Activated naive CD4-positive, alpha-beta T cell treated with anti-CD3 and anti-CD28 coated beads for 36 hours (primary cell): ENCODE measurements at regions not wholly inside any gene's neighbourhood (a gene's known extent, or its start where the extent isn't known, plus 50 kb on each side); places are given as distances from the start of the nearest gene placed in this dataset.

Experiments used
- CTCF ChIA-PET: fragments of 350-600 bp; sonication (Branson Sonifier 250); formaldehyde crosslinking; loops from one replicate; lab custom pipeline; 2021; ENCODE audit warnings: antibody characterized with exemption; lab: Charles Lee
- DNase-seq: peaks from one replicate; pipeline ENCODE4 v3.0.0-alpha.2; 2020
- H3K27ac Mint-ChIP-seq: one replicate; pipeline ENCODE4 v1.8.0; 2021; ENCODE audit warnings: mild to moderate bottlenecking, mixed read lengths
- H3K27me3 Mint-ChIP-seq: one replicate; pipeline ENCODE4 v1.8.0; 2021; ENCODE audit warnings: low read depth, mixed read lengths
- H3K36me3 Mint-ChIP-seq: one replicate; pipeline ENCODE4 v1.8.0; 2021; ENCODE audit warnings: low read depth, mixed read lengths
- H3K4me1 Mint-ChIP-seq: one replicate; pipeline ENCODE4 v1.8.0; 2021; ENCODE audit warnings: low read depth, mixed read lengths
- H3K4me3 Mint-ChIP-seq: one replicate; pipeline ENCODE4 v1.8.0; 2021; ENCODE audit warnings: mild to moderate bottlenecking, moderate library complexity, mixed read lengths
- H3K9me3 Mint-ChIP-seq: one replicate; pipeline ENCODE4 v1.8.0; 2021; ENCODE audit warnings: mixed read lengths
- intact Hi-C: fragments of 100-400 bp; cut with micrococcal nuclease; formaldehyde crosslinking; loops from one replicate; pipeline ENCODE4 v1.15.1; 2023

DNA sequence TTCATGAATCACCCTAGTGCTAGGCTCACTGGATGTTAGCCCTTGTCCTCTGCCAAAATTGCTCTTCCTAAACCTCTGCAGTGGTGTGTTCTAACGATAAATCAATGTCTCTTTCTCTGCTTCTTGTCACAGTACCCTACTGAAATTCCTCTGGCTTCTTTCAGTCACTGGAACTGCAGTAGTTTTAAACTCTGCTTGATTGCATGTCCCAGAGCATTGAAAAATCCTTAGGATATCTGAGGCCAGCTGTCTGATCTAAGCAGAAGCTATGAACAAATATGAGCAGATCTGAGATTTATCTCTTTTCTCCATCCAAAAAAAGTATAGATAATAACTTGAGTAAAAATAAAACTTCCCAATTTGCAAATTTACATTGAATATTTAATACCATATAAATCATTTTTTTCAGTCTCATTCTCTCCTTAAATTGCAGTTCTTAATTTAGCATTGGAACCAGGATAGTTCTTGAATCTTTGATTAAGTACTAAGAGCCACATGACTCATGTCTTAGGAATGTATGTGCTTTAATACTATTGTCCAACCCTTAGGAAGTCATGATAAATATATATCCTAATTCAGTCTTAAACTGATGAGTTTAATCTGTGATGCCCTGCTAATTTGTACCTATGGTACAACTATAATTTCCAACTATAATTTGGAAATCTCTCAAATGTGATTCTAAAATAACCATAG lies 169.7 kb downstream of the PDHA2 start:
- Mint-ChIP-seq H3K9me3 (no peaks in the 10 kb centered on the region), H3K4me3 (no peak overlapping the region), H3K27ac (no peak overlapping the region), H3K4me1 (no peaks in the 10 kb centered on the region), H3K27me3 (no peaks in the 10 kb centered on the region), H3K36me3 (no peaks in the 10 kb centered on the region)
- intact Hi-C loops = no loop called here
- CTCF ChIA-PET = no interaction called here
- no peak for DNase-seq

- Mint-ChIP-seq H3K27me3 (no peaks in the 10 kb centered on the region), H3K9me3 (no peaks in the 10 kb centered on the region), H3K4me3 (no peak overlapping the region), H3K4me1 (no peaks in the 10 kb centered on the region), H3K36me3 (no peaks in the 10 kb centered on the region), H3K27ac (no peak overlapping the region)
- no peak for DNase-seq
- CTCF ChIA-PET = no interaction called here
- intact Hi-C loops = no loop called here
These were observed 172.8 kb downstream of the PDHA2 start for GRCh38 chr4:96012687-96013086.

- H3K36me3 Mint-ChIP-seq = no peaks in the 10 kb centered on the region
- intact Hi-C loops = no loop called here
- no peaks in the 10 kb centered on the region for H3K9me3 Mint-ChIP-seq
- H3K4me1 Mint-ChIP-seq = no peaks in the 10 kb centered on the region
- CTCF ChIA-PET = no interaction called here
- H3K27me3 Mint-ChIP-seq = no peaks in the 10 kb centered on the region
- no peak for DNase-seq
- no peak overlapping the region for H3K27ac Mint-ChIP-seq
- H3K4me3 Mint-ChIP-seq = no peak overlapping the region
These were observed 176.9 kb downstream of the PDHA2 start for GRCh38 chr4:96016634-96017299.

- H3K4me1 Mint-ChIP-seq = no peaks in the 10 kb centered on the region
- no peaks in the 10 kb centered on the region for H3K9me3 Mint-ChIP-seq
- no peak for DNase-seq
- no peak overlapping the region for H3K4me3 Mint-ChIP-seq
- intact Hi-C loops = no loop called here
- H3K27ac Mint-ChIP-seq = no peak overlapping the region
- H3K27me3 Mint-ChIP-seq = no peaks in the 10 kb centered on the region
- no peaks in the 10 kb centered on the region for H3K36me3 Mint-ChIP-seq
- CTCF ChIA-PET = no interaction called here
These were observed 185.1 kb downstream of the PDHA2 start for GRCh38 chr4:96025011-96025410.

- DNase-seq = no peak
- no peaks in the 10 kb centered on the region for H3K4me1 Mint-ChIP-seq
- CTCF ChIA-PET = interaction anchor here (1.7 kb wide), 1 partner anchor 14 kb away, joined by 8 read pairs; no protein-coding TSS in a partner anchor
- H3K27me3 Mint-ChIP-seq = peaks cover 2% of the 10 kb centered on the region
- no peaks in the 10 kb centered on the region for H3K36me3 Mint-ChIP-seq
- H3K4me3 Mint-ChIP-seq = no peak overlapping the region
- intact Hi-C loops = loop anchor here (2.0 kb wide), 1 partner anchor 869 kb away; no protein-coding TSS in a partner anchor
- no peak overlapping the region for H3K27ac Mint-ChIP-seq
- peaks cover 4% of the 10 kb centered on the region for H3K9me3 Mint-ChIP-seq
These were observed 195.8 kb downstream of the PDHA2 start for GRCh38 chr4:96035727-96036126.

DNA sequence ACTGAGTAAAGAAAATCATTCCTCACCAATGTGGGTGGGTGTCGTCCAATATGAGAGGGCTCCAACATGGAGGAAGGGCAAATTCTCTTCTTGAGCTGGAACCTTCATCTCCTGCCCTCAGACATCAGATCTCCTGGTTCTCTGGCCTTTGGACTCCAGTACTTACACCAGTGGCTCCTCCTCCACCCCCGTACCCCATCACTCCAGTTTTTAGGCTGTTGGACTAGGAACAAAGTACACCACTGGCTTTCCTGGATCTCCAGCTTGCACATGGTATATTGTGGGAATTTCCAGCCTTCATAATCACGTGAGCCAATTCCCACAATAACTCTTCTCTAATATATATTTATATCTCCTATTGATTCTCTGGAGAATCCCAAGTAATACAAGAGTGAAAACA lies 196.9 kb downstream of the PDHA2 start:
- CTCF ChIA-PET = interaction anchor here (1.7 kb wide), 1 partner anchor 15 kb away, joined by 8 read pairs; no protein-coding TSS in a partner anchor
- intact Hi-C loops = no loop called here
- peaks cover 4% of the 10 kb centered on the region for H3K9me3 Mint-ChIP-seq
- no peak for DNase-seq
- H3K27me3 Mint-ChIP-seq = peaks cover 4% of the 10 kb centered on the region
- no peak overlapping the region for H3K4me3 Mint-ChIP-seq
- no peaks in the 10 kb centered on the region for H3K36me3 Mint-ChIP-seq
- H3K4me1 Mint-ChIP-seq = no peaks in the 10 kb centered on the region
- no peak overlapping the region for H3K27ac Mint-ChIP-seq

DNA sequence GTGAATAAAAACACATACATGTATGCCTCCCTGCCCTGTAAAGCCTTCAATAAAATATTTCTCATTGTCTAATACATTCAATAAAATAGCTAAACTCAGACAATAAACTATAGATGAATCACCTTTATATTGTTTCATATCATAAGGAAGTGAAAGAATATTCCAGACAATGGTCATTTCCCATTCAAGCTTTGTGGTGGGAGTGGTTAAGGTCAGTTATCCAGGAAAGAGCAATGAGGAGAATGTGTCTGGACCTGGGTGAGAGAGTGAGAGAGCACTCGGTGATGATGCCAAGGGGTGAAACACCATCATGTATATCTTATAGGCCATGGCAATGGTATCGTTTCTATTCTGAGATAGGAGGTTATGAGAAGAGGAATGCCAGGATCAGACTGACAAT lies 197.8 kb downstream of the PDHA2 start:
- CTCF ChIA-PET = no interaction called here
- Mint-ChIP-seq H3K4me3 (no peak overlapping the region), H3K27me3 (peaks cover 4% of the 10 kb centered on the region), H3K27ac (no peak overlapping the region), H3K36me3 (no peaks in the 10 kb centered on the region), H3K4me1 (no peaks in the 10 kb centered on the region), H3K9me3 (peaks cover 4% of the 10 kb centered on the region)
- intact Hi-C loops = no loop called here
- DNase-seq = no peak

DNA sequence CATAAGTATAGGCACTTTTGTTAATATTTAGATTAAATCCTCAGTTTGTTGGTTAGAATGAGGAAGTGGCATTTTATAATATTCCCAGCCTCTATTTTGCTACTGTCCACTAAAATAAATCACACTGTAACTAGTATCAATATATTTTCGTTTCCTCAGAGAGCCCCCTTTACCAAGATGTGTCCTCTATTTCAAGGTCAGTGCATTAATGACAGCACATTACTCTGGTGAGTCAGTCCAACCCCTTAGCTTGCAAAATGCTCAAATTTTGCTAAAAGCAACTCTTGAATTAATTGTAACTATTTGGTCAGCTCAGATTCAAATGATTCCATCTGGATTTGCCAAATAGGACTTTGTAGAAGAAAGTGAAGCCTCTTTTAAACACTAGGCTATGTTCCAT lies 199.3 kb downstream of the PDHA2 start:
- Mint-ChIP-seq H3K4me3 (no peak overlapping the region), H3K27me3 (peaks cover 4% of the 10 kb centered on the region), H3K4me1 (no peaks in the 10 kb centered on the region), H3K9me3 (peaks cover 4% of the 10 kb centered on the region), H3K36me3 (no peaks in the 10 kb centered on the region), H3K27ac (no peak overlapping the region)
- intact Hi-C loops = no loop called here
- CTCF ChIA-PET = no interaction called here
- DNase-seq = no peak

DNA sequence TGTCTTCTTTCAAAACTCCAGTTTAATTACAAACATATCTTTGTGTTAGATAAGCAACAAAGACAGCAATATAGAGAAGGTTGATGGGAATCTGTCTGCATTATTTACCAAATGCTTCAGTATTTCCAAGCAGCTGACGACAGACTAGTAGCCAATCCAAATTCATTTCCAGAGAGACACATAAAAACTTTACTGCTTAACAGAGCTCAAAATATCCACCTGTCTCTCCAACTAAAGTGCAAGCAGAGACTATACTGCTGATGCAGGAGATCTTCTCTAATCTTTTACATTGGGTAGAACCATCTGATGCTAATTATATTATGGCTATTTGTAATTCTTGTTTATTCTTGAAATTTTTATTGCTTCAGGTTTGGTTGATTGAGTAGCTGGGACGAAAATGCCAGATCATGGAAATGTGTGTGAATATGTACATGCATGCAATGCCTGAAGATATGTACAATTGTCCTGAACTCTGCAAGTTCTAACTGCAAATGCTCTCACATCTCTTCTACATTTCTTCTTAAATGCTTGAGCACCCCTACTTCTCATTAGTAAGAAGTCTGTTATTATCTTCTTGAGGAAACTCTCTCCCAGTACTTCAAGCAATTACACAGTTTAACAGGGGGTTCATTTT lies 200.0 kb downstream of the PDHA2 start:
- CTCF ChIA-PET = no interaction called here
- Mint-ChIP-seq H3K4me1 (no peaks in the 10 kb centered on the region), H3K27ac (no peak overlapping the region), H3K4me3 (no peak overlapping the region), H3K27me3 (peaks cover 4% of the 10 kb centered on the region), H3K36me3 (no peaks in the 10 kb centered on the region), H3K9me3 (peaks cover 3% of the 10 kb centered on the region)
- intact Hi-C loops = no loop called here
- no peak for DNase-seq

- peaks cover 2% of the 10 kb centered on the region for H3K27me3 Mint-ChIP-seq
- H3K4me1 Mint-ChIP-seq = no peaks in the 10 kb centered on the region
- no peak overlapping the region for H3K27ac Mint-ChIP-seq
- H3K4me3 Mint-ChIP-seq = no peak overlapping the region
- no peaks in the 10 kb centered on the region for H3K9me3 Mint-ChIP-seq
- no peaks in the 10 kb centered on the region for H3K36me3 Mint-ChIP-seq
- intact Hi-C loops = no loop called here
- DNase-seq = no peak
- CTCF ChIA-PET = interaction anchor here (0.6 kb wide), 1 partner anchor 685 kb away, joined by 5 read pairs; no protein-coding TSS in a partner anchor
These were observed 205.1 kb downstream of the PDHA2 start for GRCh38 chr4:96044971-96045370.

DNA sequence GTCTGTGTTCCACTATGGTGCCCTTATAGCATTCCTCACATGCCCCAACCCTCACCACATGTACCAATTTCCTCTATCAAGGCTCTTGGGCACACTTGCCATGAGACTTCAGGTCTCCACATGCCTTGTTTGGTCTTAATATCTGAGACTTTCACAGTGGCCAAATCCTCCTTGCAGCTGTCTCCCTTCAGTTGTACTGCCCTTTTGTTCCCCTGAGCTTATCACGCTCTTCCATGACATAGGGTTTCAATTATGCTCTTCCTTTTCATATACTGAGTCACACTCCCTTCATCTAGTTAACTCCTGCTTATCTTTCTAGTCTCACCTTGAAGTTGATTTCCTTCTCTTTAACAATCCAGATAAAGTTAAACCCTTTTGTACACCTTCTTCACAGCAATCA lies 212.9 kb downstream of the PDHA2 start:
- Mint-ChIP-seq H3K4me1 (no peaks in the 10 kb centered on the region), H3K9me3 (no peaks in the 10 kb centered on the region), H3K27ac (no peak overlapping the region), H3K36me3 (no peaks in the 10 kb centered on the region), H3K4me3 (no peak overlapping the region), H3K27me3 (peaks cover 5% of the 10 kb centered on the region)
- intact Hi-C loops = no loop called here
- CTCF ChIA-PET = no interaction called here
- DNase-seq = no peak

GRCh38 chr4:96056346-96056934 lies 216.5 kb downstream of the PDHA2 start:
- DNase-seq = no peak
- Mint-ChIP-seq H3K4me3 (no peak overlapping the region), H3K27me3 (peaks cover 5% of the 10 kb centered on the region), H3K36me3 (no peaks in the 10 kb centered on the region), H3K4me1 (no peaks in the 10 kb centered on the region), H3K9me3 (no peaks in the 10 kb centered on the region), H3K27ac (no peak overlapping the region)
- CTCF ChIA-PET = no interaction called here
- intact Hi-C loops = no loop called here
